Endodermal cell (in vitro differentiated cells): ENCODE measurements at regions not wholly inside any gene's neighbourhood (a gene's known extent, or its start where the extent isn't known, plus 50 kb on each side); places are given as distances from the start of the nearest gene placed in this dataset.

Experiments used
- DNase-seq: peaks from one replicate; pipeline ENCODE4 v3.0.0-alpha.2; 2017
- H3K27ac ChIP-seq: 2 replicates; pipeline ENCODE4 v1.5.1; 2013; ENCODE audit warnings: mild to moderate bottlenecking, low read depth, low read length, moderate library complexity
- H3K27me3 ChIP-seq: 2 replicates; pipeline ENCODE4 v1.6.1; 2013; ENCODE audit warnings: mild to moderate bottlenecking, low read length, moderate library complexity; ENCODE audit not compliant: insufficient read depth, control insufficient read depth, poor library complexity, severe bottlenecking
- H3K36me3 ChIP-seq: 2 replicates; pipeline ENCODE4 v1.7.0; 2013; ENCODE audit warnings: mild to moderate bottlenecking, low read length, moderate library complexity; ENCODE audit not compliant: control insufficient read depth, insufficient read depth
- H3K4me1 ChIP-seq: one replicate; pipeline ENCODE4 v1.7.0; 2013; ENCODE audit warnings: low read length; ENCODE audit not compliant: control insufficient read depth, insufficient read depth
- H3K4me3 ChIP-seq: 2 replicates; pipeline ENCODE4 v1.5.1; 2013; ENCODE audit warnings: mild to moderate bottlenecking, low read length, moderate library complexity
- H3K9ac ChIP-seq: 2 replicates; pipeline ENCODE4 v1.6.1; 2013; ENCODE audit warnings: mild to moderate bottlenecking, low read length, moderate library complexity; ENCODE audit not compliant: poor library complexity, severe bottlenecking; ENCODE audit errors: extremely low read depth
- H3K9me3 ChIP-seq: 2 replicates; pipeline ENCODE4 v1.6.1; 2013; ENCODE audit warnings: mild to moderate bottlenecking, low read length, moderate library complexity; ENCODE audit not compliant: control insufficient read depth
- H3K27ac Mint-ChIP-seq: 2 replicates; pipeline ENCODE4 v1.8.0; 2020; ENCODE audit warnings: mixed read lengths
- H3K27me3 Mint-ChIP-seq: 2 replicates; pipeline ENCODE4 v1.8.0; 2021; ENCODE audit warnings: mild to moderate bottlenecking, mixed read lengths; ENCODE audit not compliant: insufficient read depth
- H3K36me3 Mint-ChIP-seq: 2 replicates; pipeline ENCODE4 v1.8.0; 2020; ENCODE audit warnings: low read depth, mixed read lengths
- H3K4me1 Mint-ChIP-seq: 2 replicates; pipeline ENCODE4 v1.8.0; 2020; ENCODE audit warnings: mixed read lengths
- H3K4me3 Mint-ChIP-seq: 2 replicates; pipeline ENCODE4 v1.8.0; 2020; ENCODE audit warnings: mild to moderate bottlenecking, moderate library complexity, mixed read lengths
- H3K9me3 Mint-ChIP-seq: 2 replicates; pipeline ENCODE4 v1.8.0; 2020; ENCODE audit warnings: mild to moderate bottlenecking, mixed read lengths
- CTCF ChIP-seq: fragments of 200-600 bp; sonication (generic); conservative IDR thresholded peaks from 2 replicates; pipeline ENCODE4 v1.5.0; 2021; ENCODE audit warnings: antibody characterized with exemption, mild to moderate bottlenecking
- WGBS, 2 experiments: methylation state at CpG; one replicate each; pipeline versions ENCODE4 v1.1.5 to v1.1.7; 2013; ENCODE audit warnings: missing lambda C conversion rate in 2 of 2, mixed read lengths in 1 of 2; ENCODE audit not compliant: insufficient coverage in 1 of 2, insufficient read length in 1 of 2; 5-methylcytosine and 5-hydroxymethylcytosine counted together

DNA sequence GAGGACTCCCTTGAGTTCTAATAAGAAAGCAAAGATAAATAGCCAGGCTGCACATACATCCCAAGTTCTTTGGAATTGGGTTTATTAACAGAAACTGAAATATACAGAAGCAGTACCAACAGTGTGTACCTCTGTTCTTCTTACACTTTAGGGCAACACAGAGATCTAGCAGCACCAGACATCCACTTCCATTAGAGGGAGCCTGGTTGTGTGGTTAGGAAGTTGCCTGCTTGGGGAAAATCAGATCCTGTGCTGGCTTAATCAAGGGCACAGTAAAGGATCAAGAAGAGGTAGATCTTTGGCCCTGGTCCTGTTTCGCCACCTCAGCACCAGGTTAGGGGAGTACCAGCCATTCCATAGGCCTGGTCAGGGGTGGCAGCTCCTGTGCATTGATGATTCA, 231.1 kb upstream of the ARHGAP24 start:
- 96 to 100% methylated on average over 1 of the region's 1 CpG for WGBS, 2 experiments
- no peak overlapping the region for H3K4me3 ChIP-seq
- no peak overlapping the region for H3K4me3 Mint-ChIP-seq
- DNase-seq = no peak
- H3K36me3 Mint-ChIP-seq = no peaks in the 10 kb centered on the region
- no peak overlapping the region for H3K9ac ChIP-seq
- H3K27ac ChIP-seq = no peak overlapping the region
- peaks cover 3% of the 10 kb centered on the region for H3K9me3 Mint-ChIP-seq
- H3K27me3 Mint-ChIP-seq = peaks cover 6% of the 10 kb centered on the region
- no peak overlapping the region for H3K27ac Mint-ChIP-seq
- H3K4me1 Mint-ChIP-seq = no peaks in the 10 kb centered on the region
- no peaks in the 10 kb centered on the region for H3K9me3 ChIP-seq
- H3K27me3 ChIP-seq = no peaks in the 10 kb centered on the region
- no peaks in the 10 kb centered on the region for H3K4me1 ChIP-seq
- no peaks in the 10 kb centered on the region for H3K36me3 ChIP-seq
- peak; percentile 73 for TF ChIP-seq CTCF

GRCh38 chr4:85244638-85245037, 230.3 kb upstream of the ARHGAP24 start:
- H3K27me3 ChIP-seq = no peaks in the 10 kb centered on the region
- Mint-ChIP-seq H3K9me3 (peaks cover 3% of the 10 kb centered on the region), H3K36me3 (no peaks in the 10 kb centered on the region), H3K27ac (no peak overlapping the region), H3K27me3 (peaks cover 3% of the 10 kb centered on the region), H3K4me3 (no peak overlapping the region), H3K4me1 (no peaks in the 10 kb centered on the region)
- no peak for TF ChIP-seq CTCF
- no peaks in the 10 kb centered on the region for H3K9me3 ChIP-seq
- no peak overlapping the region for H3K27ac ChIP-seq
- no peak for DNase-seq
- no peak overlapping the region for H3K4me3 ChIP-seq
- H3K9ac ChIP-seq = no peak overlapping the region
- no peaks in the 10 kb centered on the region for H3K36me3 ChIP-seq
- no peaks in the 10 kb centered on the region for H3K4me1 ChIP-seq
- 94% methylated on average over 1 of the region's 1 CpG; no CpG with 5 or more reads in 1 of the 2 experiments for WGBS, 2 experiments

DNA sequence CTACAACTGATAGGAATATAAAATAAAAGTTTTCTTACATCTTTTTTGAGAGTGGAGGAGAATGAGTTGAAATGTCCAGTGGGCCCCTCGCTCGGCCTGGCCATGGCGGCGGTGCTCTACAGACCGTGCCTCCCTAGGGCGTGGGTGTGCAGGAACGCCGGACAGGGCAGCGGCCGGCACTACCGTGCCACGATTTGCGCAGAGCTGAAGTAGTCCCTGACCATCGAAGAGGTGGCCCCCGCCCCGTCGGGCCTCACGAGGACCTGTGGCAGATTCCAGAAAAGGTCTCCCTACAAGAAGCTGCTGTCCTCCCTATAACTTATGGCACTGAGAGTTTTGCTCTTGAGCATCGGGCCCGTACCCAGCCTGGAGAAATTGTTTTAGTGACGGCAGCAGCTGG, 228.9 kb upstream of the ARHGAP24 start:
- H3K9me3 Mint-ChIP-seq = no peaks in the 10 kb centered on the region
- peaks cover 6% of the 10 kb centered on the region for H3K4me1 Mint-ChIP-seq
- no peak overlapping the region for H3K27ac ChIP-seq
- no peaks in the 10 kb centered on the region for H3K36me3 ChIP-seq
- 94 to 97% methylated on average over 12 to 21 of the region's 21 CpGs for WGBS, 2 experiments
- TF ChIP-seq CTCF = no peak
- no peaks in the 10 kb centered on the region for H3K4me1 ChIP-seq
- no peaks in the 10 kb centered on the region for H3K27me3 ChIP-seq
- no peak overlapping the region for H3K27ac Mint-ChIP-seq
- H3K4me3 Mint-ChIP-seq = no peak overlapping the region
- DNase-seq = no peak
- H3K4me3 ChIP-seq = no peak overlapping the region
- H3K9me3 ChIP-seq = no peaks in the 10 kb centered on the region
- no peak overlapping the region for H3K9ac ChIP-seq
- H3K27me3 Mint-ChIP-seq = peaks cover 2% of the 10 kb centered on the region
- H3K36me3 Mint-ChIP-seq = no peaks in the 10 kb centered on the region
